GM12878 (cell line): ENCODE measurements at regions not wholly inside any gene's neighbourhood (a gene's known extent, or its start where the extent isn't known, plus 50 kb on each side); places are given as distances from the start of the nearest gene placed in this dataset.

Experiments
- ATAC-seq: fragments of 200-7000 bp; cut with Tn5 transposase; 3 replicates; pipeline ENCODE4 v1.9.1; 2020; ENCODE audit warnings: mild to moderate bottlenecking, moderate library complexity
- BruUV-seq: library from RNA; stranded (reverse); fragments of 400-500 nt; replicated peaks from 2 replicates; lab custom pipeline; 2021; lab: Mats Ljungman, UMichigan
- CTCF ChIA-PET: fragments of 300-600 bp; sonication (Branson Sonifier 250); formaldehyde crosslinking; extraction: SDS; loops from one replicate; lab custom pipeline; 2021; ENCODE audit warnings: inconsistent platforms; lab: Yijun Ruan, JAX
- POLR2A ChIA-PET: fragments of 350-600 bp; formaldehyde crosslinking; extraction: SDS; loops from one replicate; lab custom pipeline; 2021; ENCODE audit warnings: inconsistent platforms; lab: Charles Lee
- RAD21 ChIA-PET: fragments of 300-600 bp; sonication (Branson Sonifier 250); formaldehyde crosslinking; loops from one replicate; lab custom pipeline; 2023; ENCODE audit warnings: antibody characterized with exemption; ENCODE audit not compliant: unreplicated experiment; lab: Charles Lee
- SMC1A ChIA-PET: fragments of 300-600 bp; sonication (Branson Sonifier 250); formaldehyde crosslinking; loops from one replicate; lab custom pipeline; 2023; ENCODE audit not compliant: unreplicated experiment, uncharacterized antibody; lab: Charles Lee
- DNase-seq: peaks from one replicate; pipeline ENCODE4 v3.0.0-alpha.2; 2011; ENCODE audit warnings: low read depth, low spot score
- FAIRE-seq: peaks from 3 replicates; lab custom pipeline; 2011; peaks lifted over from hg19 to GRCh38; lab: Jason Lieb, UNC
- H2AFZ ChIP-seq: 2 replicates; pipeline ENCODE4 v1.6.0; 2011; ENCODE audit warnings: low read depth, low read length, control low read depth; ENCODE audit not compliant: control insufficient read depth
- H3K27ac ChIP-seq: 2 replicates; pipeline ENCODE4 v1.5.1; 2011; ENCODE audit warnings: control low read depth; ENCODE audit not compliant: control insufficient read depth, insufficient read depth
- H3K27me3 ChIP-seq, 2 experiments: replicated peaks in 1 of 2; 2 replicates each; pipeline versions ENCODE4 v1.6.0 to v1.6.1; 2011; ENCODE audit warnings: low read length in 1 of 2; ENCODE audit not compliant: control insufficient read depth in 2 of 2, insufficient read depth in 2 of 2
- H3K36me3 ChIP-seq, 2 experiments: 2 replicates each; pipeline ENCODE4 v1.5.1; 2011; ENCODE audit warnings: low read length in 1 of 2; ENCODE audit not compliant: control insufficient read depth in 2 of 2, insufficient read depth in 2 of 2
- H3K4me1 ChIP-seq: 2 replicates; pipeline ENCODE4 v1.6.1; 2011; ENCODE audit warnings: mild to moderate bottlenecking, low read length, moderate library complexity, mixed read lengths; ENCODE audit not compliant: control insufficient read depth, insufficient read depth
- H3K4me2 ChIP-seq: 2 replicates; pipeline ENCODE4 v1.6.0; 2011; ENCODE audit warnings: control low read depth; ENCODE audit not compliant: control insufficient read depth, insufficient read depth
- H3K4me3 ChIP-seq: fragments of 200-600 bp; sonication (generic); 2 replicates; pipeline ENCODE4 v1.5.1; 2016
- H3K79me2 ChIP-seq: 2 replicates; pipeline ENCODE4 v1.6.0; 2011; ENCODE audit warnings: low read length; ENCODE audit not compliant: control insufficient read depth, insufficient read depth
- H3K9ac ChIP-seq: 2 replicates; pipeline ENCODE4 v1.8.0; 2011; ENCODE audit warnings: low read length, control low read depth, mixed read lengths; ENCODE audit not compliant: control insufficient read depth, insufficient read depth
- H3K9me3 ChIP-seq: replicated peaks from 3 replicates; pipeline ENCODE4 v1.5.1; 2011; ENCODE audit warnings: mild to moderate bottlenecking, low read length; ENCODE audit not compliant: control insufficient read depth, insufficient read depth
- H4K20me1 ChIP-seq: 2 replicates; pipeline ENCODE4 v1.6.0; 2011; ENCODE audit not compliant: control insufficient read depth, insufficient read depth
- CEBPB ChIP-seq, 2 experiments: fragments of 150-350 bp in 1 of 2; IDR thresholded peaks; 2 replicates each; pipeline ENCODE4 v1.6.1; 2012 to 2014; ENCODE audit warnings: low read depth in 2 of 2, low read length in 2 of 2, borderline replicate concordance in 1 of 2, inconsistent platforms in 1 of 2
- CHD2 ChIP-seq: IDR thresholded peaks from 2 replicates; pipeline ENCODE4 v1.6.1; 2011; ENCODE audit warnings: low read depth, low read length, improper control_type of control experiment, borderline replicate concordance
- CREM ChIP-seq: IDR thresholded peaks from 2 replicates; pipeline ENCODE4 v1.6.1; 2014; ENCODE audit warnings: antibody characterized with exemption, low read depth
- EP300 ChIP-seq, 2 experiments: fragments of 150-350 bp in 1 of 2; IDR thresholded peaks; 2 replicates each; pipeline ENCODE4 v1.6.1; 2011 to 2012; ENCODE audit warnings: low read depth in 2 of 2, low read length in 2 of 2, borderline replicate concordance in 1 of 2, improper control_type of control experiment in 1 of 2, inconsistent platforms in 1 of 2; ENCODE audit not compliant: control insufficient read depth in 1 of 2
- ETV6 ChIP-seq, 2 experiments: fragments of 450-650 bp in 1 of 2; IDR thresholded peaks in 1 of 2; conservative IDR thresholded peaks in 1 of 2; 2 replicates each; pipeline ENCODE4 v1.6.1; 2014; ENCODE audit warnings: antibody characterized with exemption in 1 of 2, borderline replicate concordance in 1 of 2, low read depth in 1 of 2, mild to moderate bottlenecking in 1 of 2, moderate library complexity in 1 of 2
- FOXK2 ChIP-seq: fragments of 450-650 bp; IDR thresholded peaks from 2 replicates; pipeline ENCODE4 v1.6.1; 2017; ENCODE audit warnings: mild to moderate bottlenecking, moderate library complexity
- FOXM1 ChIP-seq: IDR thresholded peaks from 2 replicates; pipeline ENCODE4 v1.6.1; 2012; ENCODE audit warnings: low read depth, mild to moderate bottlenecking, inconsistent platforms, low read length, moderate library complexity
- MYC ChIP-seq: IDR thresholded peaks from 2 replicates; pipeline ENCODE4 v1.6.1; 2011; ENCODE audit warnings: mild to moderate bottlenecking, low read length, moderate library complexity, inconsistent platforms; ENCODE audit not compliant: insufficient read depth, insufficient replicate concordance, insufficient read length, severe bottlenecking
- NRF1 ChIP-seq: conservative IDR thresholded peaks from 2 replicates; pipeline ENCODE4 v1.6.1; 2011; ENCODE audit warnings: mild to moderate bottlenecking, low read depth, low read length, improper control_type of control experiment
- POLR2AphosphoS5 ChIP-seq: IDR thresholded peaks from 2 replicates; pipeline ENCODE4 v1.6.1; 2011; ENCODE audit warnings: mild to moderate bottlenecking, low read length, inconsistent platforms
- RAD51 ChIP-seq: fragments of 450-650 bp; IDR thresholded peaks from 2 replicates; pipeline ENCODE4 v1.6.1; 2016; ENCODE audit warnings: moderate library complexity, mild to moderate bottlenecking, inconsistent platforms
- SIX5 ChIP-seq: IDR thresholded peaks from 2 replicates; pipeline ENCODE4 v1.6.1; 2011; ENCODE audit warnings: mild to moderate bottlenecking, low read depth, low read length, moderate library complexity; ENCODE audit not compliant: severe bottlenecking
- TBL1XR1 ChIP-seq: IDR thresholded peaks from 2 replicates; pipeline ENCODE4 v1.6.1; 2012; ENCODE audit warnings: low read depth, low read length, improper control_type of control experiment
- YY1 ChIP-seq: IDR thresholded peaks from 2 replicates; pipeline ENCODE4 v1.6.1; 2011; ENCODE audit warnings: low read depth, mild to moderate bottlenecking, low read length
- ZNF24 ChIP-seq: fragments of 450-650 bp; IDR thresholded peaks from 2 replicates; pipeline ENCODE4 v1.6.1; 2017; ENCODE audit warnings: antibody characterized with exemption, mild to moderate bottlenecking
- WGBS: methylation state at CpG from one replicate; pipeline ENCODE4 v1.1.6; 2016; ENCODE audit warnings: low lambda C conversion rate; ENCODE audit not compliant: insufficient replicate concordance, insufficient coverage; ENCODE audit errors: missing lambda C conversion rate; 5-methylcytosine and 5-hydroxymethylcytosine counted together
- in situ Hi-C: fragments of 300-500 bp; cut with MboI; formaldehyde crosslinking; loops from 9 replicates; pipeline ENCODE4 v1.14.3; 2018; ENCODE audit warnings: mixed read lengths
- intact Hi-C: fragments of 100-400 bp; cut with micrococcal nuclease; formaldehyde crosslinking; loops from one replicate; pipeline ENCODE4 v1.14.2; 2022; ENCODE audit not compliant: unreplicated experiment
- TF ChIP-seq, protein P1 (sequence below): fragments of 450-650 bp; IDR thresholded peaks from 2 replicates; pipeline ENCODE4 v1.6.1; 2016; ENCODE audit warnings: mild to moderate bottlenecking, moderate library complexity, borderline replicate concordance
- TF ChIP-seq, protein P2 (sequence below): fragments of 450-650 bp; IDR thresholded peaks from 2 replicates; pipeline ENCODE4 v1.6.1; 2017; ENCODE audit warnings: mild to moderate bottlenecking, moderate library complexity

DNA sequence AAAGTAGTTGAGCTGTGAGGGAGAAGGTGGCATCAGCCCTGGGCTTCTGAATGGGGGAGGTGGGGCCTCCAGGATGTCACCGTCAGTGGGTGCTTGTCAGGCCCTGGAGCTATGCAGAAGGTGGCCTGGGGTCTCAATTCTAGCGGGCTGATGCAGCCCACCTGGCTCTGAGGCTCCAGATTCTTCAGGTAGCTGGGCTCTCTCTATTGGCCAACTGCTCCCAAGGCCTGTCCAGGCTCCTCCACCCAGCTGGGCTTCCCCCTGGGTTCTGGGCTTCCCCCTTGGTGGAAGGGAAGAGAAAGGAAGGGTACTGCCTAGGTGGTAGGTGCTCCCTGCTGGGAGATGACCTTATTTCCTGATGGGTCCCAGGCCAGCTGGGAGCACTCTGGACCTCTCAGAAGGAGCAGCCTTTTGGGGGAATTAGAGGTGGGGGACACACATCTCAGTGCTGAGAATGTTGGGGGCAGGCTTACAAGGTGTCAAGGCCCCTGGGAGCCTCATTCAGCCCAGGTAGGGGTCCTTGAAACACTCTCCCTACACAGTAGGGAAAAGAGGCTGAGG is 1728.3 kb downstream of the TP53TG3F start:
- DNase-seq = no peak
- Histone ChIP-seq H3K4me3 (no peak overlapping the region), H3K36me3 (no peaks in the 10 kb centered on the region), H3K4me2 (no peak overlapping the region), H3K9ac (no peak overlapping the region), H3K27me3 (no peaks in the 10 kb centered on the region), H2AFZ (no peak overlapping the region), H3K9me3 (no peaks in the 10 kb centered on the region; the same call in 2 of the 3 replicates), H3K79me2 (no peaks in the 10 kb centered on the region), H3K27ac (no peak overlapping the region), H3K4me1 (no peaks in the 10 kb centered on the region), H4K20me1 (no peaks in the 10 kb centered on the region)
- ATAC-seq = no peak
- in situ Hi-C loops = loop anchor here (25.0 kb wide), 1 partner anchor 400 kb away; no protein-coding TSS in a partner anchor
- POLR2A ChIA-PET = no interaction called here
- WGBS = 12% methylated on average over 2 of the region's 2 CpGs
- CTCF ChIA-PET = interaction anchor here (1.6 kb wide), 1 partner anchor 52 kb away, joined by 5 read pairs; no protein-coding TSS in a partner anchor
- SMC1A ChIA-PET = no interaction called here
- intact Hi-C loops = no loop called here
- BruUV-seq = no TSS peak
- no peak for FAIRE-seq
- RAD21 ChIA-PET = no interaction called here
- TF ChIP-seq, protein P1, sequence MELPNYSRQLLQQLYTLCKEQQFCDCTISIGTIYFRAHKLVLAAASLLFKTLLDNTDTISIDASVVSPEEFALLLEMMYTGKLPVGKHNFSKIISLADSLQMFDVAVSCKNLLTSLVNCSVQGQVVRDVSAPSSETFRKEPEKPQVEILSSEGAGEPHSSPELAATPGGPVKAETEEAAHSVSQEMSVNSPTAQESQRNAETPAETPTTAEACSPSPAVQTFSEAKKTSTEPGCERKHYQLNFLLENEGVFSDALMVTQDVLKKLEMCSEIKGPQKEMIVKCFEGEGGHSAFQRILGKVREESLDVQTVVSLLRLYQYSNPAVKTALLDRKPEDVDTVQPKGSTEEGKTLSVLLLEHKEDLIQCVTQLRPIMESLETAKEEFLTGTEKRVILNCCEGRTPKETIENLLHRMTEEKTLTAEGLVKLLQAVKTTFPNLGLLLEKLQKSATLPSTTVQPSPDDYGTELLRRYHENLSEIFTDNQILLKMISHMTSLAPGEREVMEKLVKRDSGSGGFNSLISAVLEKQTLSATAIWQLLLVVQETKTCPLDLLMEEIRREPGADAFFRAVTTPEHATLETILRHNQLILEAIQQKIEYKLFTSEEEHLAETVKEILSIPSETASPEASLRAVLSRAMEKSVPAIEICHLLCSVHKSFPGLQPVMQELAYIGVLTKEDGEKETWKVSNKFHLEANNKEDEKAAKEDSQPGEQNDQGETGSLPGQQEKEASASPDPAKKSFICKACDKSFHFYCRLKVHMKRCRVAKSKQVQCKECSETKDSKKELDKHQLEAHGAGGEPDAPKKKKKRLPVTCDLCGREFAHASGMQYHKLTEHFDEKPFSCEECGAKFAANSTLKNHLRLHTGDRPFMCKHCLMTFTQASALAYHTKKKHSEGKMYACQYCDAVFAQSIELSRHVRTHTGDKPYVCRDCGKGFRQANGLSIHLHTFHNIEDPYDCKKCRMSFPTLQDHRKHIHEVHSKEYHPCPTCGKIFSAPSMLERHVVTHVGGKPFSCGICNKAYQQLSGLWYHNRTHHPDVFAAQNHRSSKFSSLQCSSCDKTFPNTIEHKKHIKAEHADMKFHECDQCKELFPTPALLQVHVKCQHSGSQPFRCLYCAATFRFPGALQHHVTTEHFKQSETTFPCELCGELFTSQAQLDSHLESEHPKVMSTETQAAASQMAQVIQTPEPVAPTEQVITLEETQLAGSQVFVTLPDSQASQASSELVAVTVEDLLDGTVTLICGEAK = no peak
- no peak for TF ChIP-seq ZNF24
- no peak for TF ChIP-seq FOXM1
- TF ChIP-seq CREM = no peak
- no peak for TF ChIP-seq RAD51
- no peak for TF ChIP-seq SIX5
- TF ChIP-seq EP300 (IDR thresholded peaks at IDR 0.05; ENCODE audit: borderline replicate concordance in 1 of 2, control insufficient read depth in 1 of 2, low read depth in 2 of 2, low read length in 2 of 2) = no peak
- TF ChIP-seq CEBPB (IDR thresholded peaks at IDR 0.05; ENCODE audit: borderline replicate concordance in 1 of 2, low read depth in 2 of 2, low read length in 2 of 2) = no peak
- no peak for TF ChIP-seq YY1
- TF ChIP-seq TBL1XR1 = no peak
- TF ChIP-seq ETV6 (conservative IDR thresholded peaks at IDR 0.05 in 1 of 2, IDR thresholded peaks at IDR 0.05 in 1 of 2; ENCODE audit: borderline replicate concordance in 1 of 2, low read depth in 1 of 2) = no peak
- TF ChIP-seq NRF1 = no peak
- TF ChIP-seq FOXK2 = no peak
- TF ChIP-seq POLR2AphosphoS5 = no peak
- TF ChIP-seq, protein P2, sequence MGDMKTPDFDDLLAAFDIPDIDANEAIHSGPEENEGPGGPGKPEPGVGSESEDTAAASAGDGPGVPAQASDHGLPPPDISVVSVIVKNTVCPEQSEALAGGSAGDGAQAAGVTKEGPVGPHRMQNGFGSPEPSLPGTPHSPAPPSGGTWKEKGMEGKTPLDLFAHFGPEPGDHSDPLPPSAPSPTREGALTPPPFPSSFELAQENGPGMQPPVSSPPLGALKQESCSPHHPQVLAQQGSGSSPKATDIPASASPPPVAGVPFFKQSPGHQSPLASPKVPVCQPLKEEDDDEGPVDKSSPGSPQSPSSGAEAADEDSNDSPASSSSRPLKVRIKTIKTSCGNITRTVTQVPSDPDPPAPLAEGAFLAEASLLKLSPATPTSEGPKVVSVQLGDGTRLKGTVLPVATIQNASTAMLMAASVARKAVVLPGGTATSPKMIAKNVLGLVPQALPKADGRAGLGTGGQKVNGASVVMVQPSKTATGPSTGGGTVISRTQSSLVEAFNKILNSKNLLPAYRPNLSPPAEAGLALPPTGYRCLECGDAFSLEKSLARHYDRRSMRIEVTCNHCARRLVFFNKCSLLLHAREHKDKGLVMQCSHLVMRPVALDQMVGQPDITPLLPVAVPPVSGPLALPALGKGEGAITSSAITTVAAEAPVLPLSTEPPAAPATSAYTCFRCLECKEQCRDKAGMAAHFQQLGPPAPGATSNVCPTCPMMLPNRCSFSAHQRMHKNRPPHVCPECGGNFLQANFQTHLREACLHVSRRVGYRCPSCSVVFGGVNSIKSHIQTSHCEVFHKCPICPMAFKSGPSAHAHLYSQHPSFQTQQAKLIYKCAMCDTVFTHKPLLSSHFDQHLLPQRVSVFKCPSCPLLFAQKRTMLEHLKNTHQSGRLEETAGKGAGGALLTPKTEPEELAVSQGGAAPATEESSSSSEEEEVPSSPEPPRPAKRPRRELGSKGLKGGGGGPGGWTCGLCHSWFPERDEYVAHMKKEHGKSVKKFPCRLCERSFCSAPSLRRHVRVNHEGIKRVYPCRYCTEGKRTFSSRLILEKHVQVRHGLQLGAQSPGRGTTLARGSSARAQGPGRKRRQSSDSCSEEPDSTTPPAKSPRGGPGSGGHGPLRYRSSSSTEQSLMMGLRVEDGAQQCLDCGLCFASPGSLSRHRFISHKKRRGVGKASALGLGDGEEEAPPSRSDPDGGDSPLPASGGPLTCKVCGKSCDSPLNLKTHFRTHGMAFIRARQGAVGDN = no peak
- no peak for TF ChIP-seq MYC
- no peak for TF ChIP-seq CHD2
